Activated gamma-delta T cell treated with Interleukin-2 at 50 U/mL for 16 hours (primary cell): ENCODE measurements at regions not wholly inside any gene's neighbourhood (a gene's known extent, or its start where the extent isn't known, plus 50 kb on each side); places are given as distances from the start of the nearest gene placed in this dataset.
"Not testable (repeated sequence)": the region's sequence is repeated elsewhere in the genome, so short reads cannot be mapped to it uniquely, and the experiment has no call there.

Experiments used
- DNase-seq: peaks from one replicate; pipeline ENCODE4 v3.0.0-alpha.2; 2020

- DNase-seq, result no peak
These were observed 105.4 kb downstream of the TTC8 start for GRCh38 chr14:88929656-88930436.

DNA sequence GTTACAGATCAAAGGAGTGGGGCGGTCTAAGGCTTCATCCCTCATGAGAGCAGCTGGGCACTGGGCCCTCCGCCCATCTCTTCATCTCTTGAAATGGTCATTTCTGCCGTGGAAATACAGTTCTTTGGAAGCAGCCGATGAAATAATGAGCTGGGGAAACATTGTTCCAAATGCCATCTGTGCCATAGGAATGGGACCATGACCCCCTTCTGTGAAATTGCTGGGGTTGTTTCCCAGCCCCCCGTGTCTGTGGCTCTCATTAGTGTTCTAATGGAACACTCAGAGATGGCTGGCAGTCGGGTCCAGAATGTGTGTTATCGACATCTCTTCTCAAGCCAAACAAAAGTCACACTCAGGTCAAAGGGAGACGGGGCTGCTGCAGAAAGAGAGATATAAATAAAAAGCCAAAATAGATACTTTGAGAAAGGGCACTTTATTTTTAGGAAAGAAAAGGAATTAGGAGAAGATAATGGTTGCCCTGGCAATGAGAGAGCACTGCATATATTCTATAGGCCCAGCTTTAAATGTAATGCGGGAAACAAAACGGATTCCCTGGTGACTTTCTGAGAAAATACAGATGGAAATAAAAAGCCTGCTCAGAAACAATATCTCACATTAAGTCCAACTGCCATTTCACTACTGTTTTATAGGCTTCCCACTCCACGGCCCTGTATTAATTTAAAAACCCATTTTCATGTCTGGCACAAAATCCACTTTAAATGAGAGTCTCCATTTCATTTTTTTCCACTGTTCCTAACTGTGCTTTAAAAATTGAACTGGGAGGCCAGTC is 107.1 kb downstream of the TTC8 start:
- DNase-seq, result no peak

DNA sequence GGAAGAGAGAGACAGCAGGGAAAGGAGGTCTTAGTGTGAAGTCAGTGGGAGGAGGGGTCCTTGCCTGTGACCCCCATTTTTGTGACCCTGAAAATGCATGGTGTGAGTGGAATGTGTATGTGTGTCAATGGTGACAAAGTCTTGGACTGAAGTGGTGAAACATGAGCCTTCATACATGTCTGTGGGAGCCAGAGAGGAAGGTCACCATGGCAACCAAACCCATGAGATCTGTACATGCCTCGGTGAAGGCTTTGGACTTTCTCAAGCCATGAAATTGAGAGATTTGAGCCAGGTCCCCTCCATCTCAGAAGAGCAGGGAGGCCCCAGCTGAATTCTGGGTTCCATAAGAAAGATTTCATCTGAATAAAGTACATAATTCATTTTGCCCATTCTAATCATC is 108.7 kb downstream of the TTC8 start:
- no peak for DNase-seq

- no peak for DNase-seq
These were observed 109.9 kb downstream of the TTC8 start for GRCh38 chr14:88934351-88934806.

GRCh38 chr14:88935083-88935482 is 110.6 kb downstream of the TTC8 start:
- no peak for DNase-seq

- DNase-seq, result no peak
These were observed 113.3 kb downstream of the TTC8 start for GRCh38 chr14:88937706-88938105.

DNA sequence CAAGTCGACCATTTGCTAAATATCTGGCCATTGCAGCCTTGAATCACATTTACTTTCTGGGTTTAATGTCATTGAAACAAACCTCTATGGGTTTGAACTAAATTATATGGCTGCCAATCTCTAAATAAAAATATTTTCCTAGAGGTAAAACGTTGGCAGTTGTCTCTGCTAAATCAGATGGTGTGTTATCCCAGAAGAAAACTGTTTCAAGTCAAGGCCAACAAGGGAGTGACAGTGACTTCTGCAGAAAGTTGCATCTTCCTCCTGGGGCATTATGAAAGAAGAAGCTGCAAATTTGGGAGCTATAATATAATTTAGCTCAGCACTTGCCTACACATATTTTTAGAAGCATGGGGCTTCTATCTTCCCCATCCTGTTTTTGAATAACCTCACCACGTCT is 116.2 kb downstream of the TTC8 start:
- DNase-seq, result no peak

GRCh38 chr14:88941414-88941813 is 117.0 kb downstream of the TTC8 start:
- DNase-seq, result no peak

- DNase-seq, result no peak
These were observed 123.5 kb downstream of the TTC8 start for GRCh38 chr14:88947646-88948598.

GRCh38 chr14:88950069-88950468 is 125.6 kb downstream of the TTC8 start:
- DNase-seq, result no peak

DNA sequence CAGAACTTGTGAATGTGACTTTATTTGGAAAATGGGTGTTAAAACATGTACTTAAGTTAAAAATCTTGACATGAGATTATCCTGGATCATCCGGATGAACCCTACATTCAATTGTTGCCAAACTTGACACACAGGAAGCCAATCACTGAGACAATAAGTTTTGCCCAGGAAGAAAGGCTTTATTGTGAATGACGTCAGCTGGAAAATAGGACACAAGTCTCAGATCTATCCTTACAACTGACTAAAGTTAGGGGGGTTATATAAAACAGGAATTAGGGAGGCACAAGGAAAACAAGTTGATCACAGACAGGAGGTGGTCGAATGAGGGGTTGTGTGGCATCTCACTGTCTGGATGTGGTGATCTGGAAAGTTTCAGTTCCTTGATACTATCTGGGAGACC is 126.9 kb downstream of the TTC8 start:
- no peak for DNase-seq

DNA sequence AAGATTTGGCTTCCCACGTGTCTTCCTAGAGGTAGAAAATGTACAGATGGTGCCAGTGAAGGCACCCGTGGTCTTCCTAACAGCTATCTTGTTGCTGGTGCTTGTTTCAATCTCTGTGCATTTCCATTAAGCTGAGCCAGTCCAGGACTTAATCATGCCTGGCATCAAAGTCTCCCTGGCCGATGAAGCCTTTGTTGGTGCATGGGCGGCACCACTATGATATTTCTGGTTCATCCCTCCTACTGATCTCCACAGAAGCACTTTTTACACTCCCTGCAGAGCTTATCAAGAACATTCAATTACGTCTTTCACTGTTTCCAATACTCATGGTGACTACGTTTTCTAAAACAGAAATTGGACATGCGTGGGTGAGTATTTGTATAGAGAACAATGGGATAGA is 128.4 kb downstream of the TTC8 start:
- no peak for DNase-seq

DNA sequence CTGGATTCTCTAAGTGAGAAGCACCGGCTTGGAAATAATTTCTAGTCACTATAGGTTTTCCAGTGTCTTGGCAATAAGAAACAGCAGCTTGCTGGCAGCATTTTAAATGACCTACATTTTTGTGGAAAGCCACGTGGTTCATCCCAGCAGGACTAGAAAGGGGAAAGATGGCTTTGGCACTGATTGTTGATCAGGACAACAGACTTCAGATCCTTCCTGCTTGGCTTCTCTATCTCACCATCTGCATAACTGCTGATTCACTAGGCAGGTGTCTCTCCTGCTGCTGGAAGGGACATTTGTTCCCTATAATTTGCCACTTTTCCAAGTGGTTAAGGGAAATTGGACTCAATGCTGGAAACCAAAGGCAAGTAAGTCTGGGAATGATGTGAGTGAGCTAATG is 131.0 kb downstream of the TTC8 start:
- DNase-seq, result no peak

GRCh38 chr14:88960496-88960895 is 136.0 kb downstream of the TTC8 start:
- no peak for DNase-seq

- no peak for DNase-seq
These were observed 136.8 kb downstream of the TTC8 start for GRCh38 chr14:88961214-88961613.

DNA sequence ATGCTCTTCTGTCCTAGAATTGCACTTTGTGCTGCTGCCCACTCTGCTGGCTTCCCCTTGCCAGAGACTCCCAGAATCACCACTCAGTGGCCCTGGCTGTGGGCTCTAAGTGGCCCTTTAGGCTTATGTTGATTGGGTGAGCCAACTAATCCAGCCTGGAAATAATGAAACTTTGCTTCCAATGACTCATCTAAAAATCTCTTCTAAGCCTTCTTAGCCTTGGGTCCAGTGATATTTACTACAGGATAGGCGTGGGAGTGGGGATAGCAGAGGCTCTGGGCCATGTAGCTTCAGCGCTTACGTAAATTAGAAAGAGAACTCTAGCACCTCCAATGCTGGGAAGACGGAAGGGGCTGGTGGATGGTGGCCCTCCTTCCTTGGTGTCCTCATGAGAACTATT is 137.9 kb downstream of the TTC8 start:
- no peak for DNase-seq

DNA sequence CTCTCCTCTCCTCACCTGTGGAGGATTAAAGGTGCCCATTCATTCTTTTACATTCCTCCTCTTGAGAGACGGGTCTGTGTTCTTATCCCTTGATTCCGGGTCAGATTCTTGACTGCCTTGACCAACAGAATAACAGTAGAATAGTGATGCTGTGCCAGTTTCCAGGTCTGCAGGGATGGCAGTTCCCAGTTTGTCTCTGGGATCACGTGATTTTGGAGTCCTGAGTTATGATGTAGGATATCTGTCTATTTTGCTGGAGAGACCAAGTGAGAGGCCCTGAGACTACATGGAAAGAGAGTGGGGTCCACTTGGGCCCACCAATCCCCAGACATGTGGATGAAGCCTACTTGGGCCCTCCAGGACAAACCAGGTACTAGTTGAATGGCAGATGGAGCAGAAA is 142.8 kb downstream of the TTC8 start:
- DNase-seq, result no peak

GRCh38 chr14:88975043-88975830 is 150.8 kb downstream of the TTC8 start:
- no peak for DNase-seq

DNA sequence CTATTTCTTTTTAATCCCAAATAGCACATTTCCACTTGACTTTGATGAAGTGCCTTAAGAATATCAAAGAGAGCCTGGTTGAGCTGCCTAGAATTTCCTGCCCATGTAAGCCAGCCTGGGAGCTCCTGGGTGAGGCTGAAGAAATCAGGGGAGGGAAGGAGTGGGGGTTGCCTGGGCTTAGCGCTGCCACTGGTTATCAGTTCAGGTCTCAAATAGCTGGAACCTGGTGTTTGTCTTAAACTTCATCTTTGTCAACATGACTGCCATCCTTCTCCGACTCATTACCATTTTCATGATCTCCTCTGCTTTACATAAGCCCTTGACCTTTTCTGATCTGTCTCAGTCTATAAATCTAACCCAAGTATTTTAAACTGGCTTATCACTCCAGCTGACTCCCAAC is 151.5 kb downstream of the TTC8 start:
- DNase-seq, result no peak

- DNase-seq, result not testable (repeated sequence)
These were observed 156.5 kb downstream of the TTC8 start for GRCh38 chr14:88980907-88981306.

DNA sequence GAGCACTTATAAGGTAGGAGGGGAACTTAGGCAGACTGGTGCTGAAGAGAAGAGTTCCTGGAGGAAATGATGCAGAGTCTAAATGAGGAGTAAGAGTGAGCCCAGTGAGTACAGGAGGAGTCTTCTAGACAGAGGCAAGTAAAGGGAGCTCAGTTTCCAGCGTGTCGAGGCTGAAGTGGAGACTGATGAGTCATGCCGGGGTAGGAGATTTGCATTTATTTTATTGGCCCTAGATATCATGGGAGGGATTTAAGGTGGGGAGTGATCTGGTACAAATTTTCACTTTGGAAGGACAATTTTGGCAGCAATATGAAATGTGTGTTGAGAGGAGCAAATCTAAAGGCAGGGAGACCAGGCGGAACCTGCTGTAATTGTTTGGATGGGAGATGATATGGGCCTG is 157.5 kb downstream of the TTC8 start:
- no peak for DNase-seq

- no peak for DNase-seq
These were observed 159.3 kb downstream of the TTC8 start for GRCh38 chr14:88983755-88984154.
